Heart left ventricle (tissue), 16 donors: ENCODE measurements at regions not wholly inside any gene's neighbourhood (a gene's known extent, or its start where the extent isn't known, plus 50 kb on each side); places are given as distances from the start of the nearest gene placed in this dataset.

Experiments used
- ATAC-seq, 4 donors: fragments of 200-7000 bp; cut with Tn5 transposase; one replicate each; pipeline ENCODE4 v1.9.1; 2020 to 2022; ENCODE audit warnings: moderate library complexity in 4 of 4, mild to moderate bottlenecking in 3 of 4, moderate number of reproducible peaks in 1 of 4
- DNase-seq, 5 donors: peaks; one replicate each; pipeline ENCODE4 v3.0.0-alpha.2; 2020
- H3K27ac ChIP-seq, 12 donors: fragments of 200-600 bp; sonication (generic) in 4 of 12; one replicate each; pipeline versions ENCODE4 v1.5.0 to v1.8.0; 2016 to 2022; ENCODE audit warnings: mild to moderate bottlenecking in 2 of 12
- H3K27me3 ChIP-seq, 9 donors: fragments of 200-600 bp; sonication (generic) in 2 of 9; one replicate each; pipeline versions ENCODE4 v1.5.1 to v1.8.0; 2016 to 2022; ENCODE audit warnings: mild to moderate bottlenecking in 3 of 9
- H3K36me3 ChIP-seq, 9 donors: fragments of 200-600 bp; sonication (generic) in 2 of 9; one replicate each; pipeline versions ENCODE4 v1.5.0 to v1.8.0; 2018 to 2022; ENCODE audit warnings: mild to moderate bottlenecking in 2 of 9
- H3K4me1 ChIP-seq, 12 donors: fragments of 200-600 bp; sonication (generic) in 4 of 12; one replicate each; pipeline versions ENCODE4 v1.5.0 to v1.8.0; 2016 to 2022; ENCODE audit warnings: mild to moderate bottlenecking in 3 of 12
- H3K4me3 ChIP-seq, 12 donors: fragments of 200-600 bp; sonication (generic) in 4 of 12; one replicate each; pipeline versions ENCODE4 v1.5.0 to v1.8.0; 2017 to 2022; ENCODE audit warnings: mild to moderate bottlenecking in 9 of 12, moderate library complexity in 4 of 12
- H3K9me3 ChIP-seq, 12 donors: fragments of 200-600 bp; sonication (generic) in 4 of 12; one replicate each; pipeline versions ENCODE4 v1.5.0 to v1.8.0; 2016 to 2022; ENCODE audit warnings: mild to moderate bottlenecking in 1 of 12
- POLR2A ChIP-seq, 2 donors: fragments of 450-650 bp; IDR thresholded peaks; one replicate each; pipeline ENCODE4 v1.6.1; 2017; ENCODE audit warnings: antibody characterized with exemption in 2 of 2, mild to moderate bottlenecking in 2 of 2, moderate library complexity in 2 of 2
- WGBS, 4 donors: extraction: QIAGEN DNeasy Blood & Tissue Kit in 2 of 4; methylation state at CpG; one replicate each; pipeline versions ENCODE4 v1.1.5 to v1.1.7; 2013 to 2018; 5-methylcytosine and 5-hydroxymethylcytosine counted together
- intact Hi-C, 10 donors: fragments of 100-400 bp; cut with DNase I; formaldehyde crosslinking; loops; one replicate each; pipeline versions ENCODE4 v1.11.1 to v1.14.2; 2022
- TF ChIP-seq, protein P1 (sequence below), 12 donors: fragments of 200-600 bp; sonication (generic) in 4 of 12; IDR thresholded peaks; one replicate each; pipeline versions ENCODE4 v1.5.0 to v1.8.0; 2018 to 2022; ENCODE audit warnings: antibody characterized with exemption in 12 of 12, mild to moderate bottlenecking in 5 of 12
- donor health status: ischemic (EF 13 %, LVEDD 7.1; RV severe dilation, severe dysfunction).
- donor health status: healthy with polysubstance abuse.
- donor health status: DM: no; HTN: yes; CAD: no.
- donor health status: DM: no; HTN: no; CAD: no.
- donor health status: ischemic (EF 25% LVEDD 6.9; RV normal size, moderate dysfunction).
- donor health status: ischemic (EF 25% LVEDD 5.7; RV mildly dilated, moderate dysfunction).
- donor health status: healthy.
- donor health status: DM: yes; HTN: yes; CAD: no.
- donor health status: ischemic (EF 35%, LVEDD 5.7; RV mildly dilated, moderate dysfunction).
- donor health status: nonischemic (EF 11% LVEDD 7.7; RV severe dilation, severe dysfunction).
- donor health status: DM: yes; HTN: yes; CAD: no.
- donor health status: PGD.
- donor health status: ischemic (EF 29% LVEDD 5.4; RV normal size, mild dysfunction).
- donor health status: nonischemic (EF 23%, LVEDD 6.1; RV moderate dilation, normal function).

DNA sequence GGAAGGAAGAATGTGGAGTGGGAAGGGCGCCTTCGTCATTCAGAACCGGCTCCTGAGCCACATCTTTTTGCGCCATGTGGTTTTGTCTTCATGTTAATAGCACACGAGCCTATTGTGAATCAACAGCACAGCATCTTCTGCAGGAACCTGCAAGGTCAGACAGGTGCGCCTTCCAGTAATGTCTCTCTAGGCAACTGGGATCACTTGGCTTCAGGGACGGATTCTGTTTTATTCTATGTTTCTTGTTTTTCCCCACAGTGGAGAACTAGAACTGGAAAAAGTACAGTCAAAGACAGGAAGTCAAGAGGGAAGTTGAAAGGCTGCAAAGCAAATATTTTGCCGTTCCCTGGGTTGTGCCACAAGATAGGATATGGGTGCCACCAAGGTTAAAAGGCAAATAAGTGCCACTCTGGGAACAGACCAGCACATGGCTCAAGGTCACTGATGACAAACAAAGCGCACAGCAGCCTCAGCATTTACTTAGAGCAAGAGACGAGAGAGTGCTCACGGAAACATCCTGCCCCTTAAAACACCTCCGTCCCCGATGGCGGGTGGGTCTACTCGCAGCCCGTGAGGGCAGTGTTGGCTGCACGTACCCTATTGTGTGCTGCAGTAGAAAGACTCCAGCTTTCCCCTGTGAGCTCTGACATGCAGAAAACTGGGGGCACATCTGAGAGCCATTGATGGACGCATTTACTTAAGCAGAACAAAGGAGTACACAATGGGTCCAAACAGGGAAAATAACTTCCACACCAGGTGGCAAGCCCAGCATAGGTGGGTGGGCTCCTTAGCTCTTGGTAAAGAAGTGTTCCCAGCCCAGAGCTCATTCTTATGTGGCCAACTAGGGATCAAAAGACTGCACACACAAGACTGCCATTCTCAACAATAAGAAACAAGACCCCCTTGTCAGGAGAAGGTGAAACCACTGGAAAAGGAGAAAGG, 107.2 kb upstream of the PARD3B start:
- Histone ChIP-seq H3K4me3 (no peak overlapping the region), H3K9me3 (peaks cover 0 to 8% (median 0%) of the 10 kb centered on the region in 12 donors), H3K36me3 (no peaks in the 10 kb centered on the region), H3K27ac (no peak overlapping the region), H3K4me1 (no peaks in the 10 kb centered on the region), H3K27me3 (no peaks in the 10 kb centered on the region)
- no peak for DNase-seq
- WGBS, 4 donors: 81 to 87% (median 84%) methylated on average over 18 of the region's 18 CpGs
- ATAC-seq: no peak
- TF ChIP-seq POLR2A (IDR thresholded peaks at IDR 0.05): no peak
- TF ChIP-seq, protein P1, sequence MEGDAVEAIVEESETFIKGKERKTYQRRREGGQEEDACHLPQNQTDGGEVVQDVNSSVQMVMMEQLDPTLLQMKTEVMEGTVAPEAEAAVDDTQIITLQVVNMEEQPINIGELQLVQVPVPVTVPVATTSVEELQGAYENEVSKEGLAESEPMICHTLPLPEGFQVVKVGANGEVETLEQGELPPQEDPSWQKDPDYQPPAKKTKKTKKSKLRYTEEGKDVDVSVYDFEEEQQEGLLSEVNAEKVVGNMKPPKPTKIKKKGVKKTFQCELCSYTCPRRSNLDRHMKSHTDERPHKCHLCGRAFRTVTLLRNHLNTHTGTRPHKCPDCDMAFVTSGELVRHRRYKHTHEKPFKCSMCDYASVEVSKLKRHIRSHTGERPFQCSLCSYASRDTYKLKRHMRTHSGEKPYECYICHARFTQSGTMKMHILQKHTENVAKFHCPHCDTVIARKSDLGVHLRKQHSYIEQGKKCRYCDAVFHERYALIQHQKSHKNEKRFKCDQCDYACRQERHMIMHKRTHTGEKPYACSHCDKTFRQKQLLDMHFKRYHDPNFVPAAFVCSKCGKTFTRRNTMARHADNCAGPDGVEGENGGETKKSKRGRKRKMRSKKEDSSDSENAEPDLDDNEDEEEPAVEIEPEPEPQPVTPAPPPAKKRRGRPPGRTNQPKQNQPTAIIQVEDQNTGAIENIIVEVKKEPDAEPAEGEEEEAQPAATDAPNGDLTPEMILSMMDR (IDR thresholded peaks at IDR 0.05): no peak
- intact Hi-C loops: no loop called here

DNA sequence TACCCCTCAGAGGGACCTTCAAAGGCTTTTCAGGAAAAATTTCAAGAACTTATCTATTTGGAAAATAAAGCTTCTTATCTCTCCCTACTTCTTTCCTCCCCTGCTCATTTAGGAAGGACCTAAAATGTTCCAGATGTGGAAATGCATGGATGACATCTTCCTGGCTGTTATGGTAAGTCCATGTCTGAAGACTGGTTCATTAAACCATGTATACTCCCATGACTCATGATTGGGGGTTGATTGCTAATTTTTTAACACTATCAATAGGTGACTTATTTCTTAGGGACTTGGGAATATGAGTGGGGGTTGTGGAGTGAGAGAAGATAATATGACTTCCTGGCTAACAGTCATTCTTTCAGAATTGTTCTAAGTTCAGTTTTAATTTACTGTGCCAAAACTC, 104.0 kb upstream of the PARD3B start:
- H3K4me1 ChIP-seq: no peaks in the 10 kb centered on the region
- no peak for TF ChIP-seq POLR2A (IDR thresholded peaks at IDR 0.05)
- TF ChIP-seq, protein P1 (IDR thresholded peaks at IDR 0.05): no peak
- ATAC-seq (no peak), DNase-seq (no peak)
- H3K27ac ChIP-seq: no peak overlapping the region
- intact Hi-C loops: no loop called here
- H3K4me3 ChIP-seq: no peak overlapping the region
- H3K27me3 ChIP-seq: no peaks in the 10 kb centered on the region
- peaks cover 0 to 17% (median 2%) of the 10 kb centered on the region in 12 donors for H3K9me3 ChIP-seq
- no peaks in the 10 kb centered on the region for H3K36me3 ChIP-seq

DNA sequence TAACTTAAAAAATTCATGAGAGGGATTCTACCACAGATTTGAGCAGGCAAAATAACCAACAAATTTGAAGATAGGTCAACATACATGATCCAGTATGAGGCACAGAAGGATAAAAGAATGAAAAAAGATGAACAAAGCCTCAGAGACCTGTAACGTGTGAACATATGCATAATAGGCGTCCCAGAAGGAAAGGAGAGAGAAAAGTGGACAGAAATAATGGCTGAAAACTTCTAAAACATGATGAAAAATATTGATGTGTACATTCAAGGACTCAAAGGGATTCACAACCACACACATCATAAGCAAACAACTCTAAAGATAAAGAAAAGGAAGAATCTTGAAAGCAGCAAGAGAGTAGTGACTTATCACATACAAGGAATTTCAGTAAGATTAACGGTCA, 100.1 kb upstream of the PARD3B start:
- intact Hi-C loops: no loop called here
- Histone ChIP-seq H3K27me3 (no peaks in the 10 kb centered on the region), H3K27ac (no peak overlapping the region), H3K4me1 (no peaks in the 10 kb centered on the region), H3K9me3 (peaks cover 0 to 19% (median 2%) of the 10 kb centered on the region in 12 donors), H3K36me3 (no peaks in the 10 kb centered on the region), H3K4me3 (no peak overlapping the region)
- no peak for ATAC-seq
- DNase-seq: no peak
- TF ChIP-seq, protein P1 (IDR thresholded peaks at IDR 0.05): no peak
- no peak for TF ChIP-seq POLR2A (IDR thresholded peaks at IDR 0.05)
- WGBS, 4 donors: 88 to 92% (median 90%) methylated on average over 3 of the region's 3 CpGs

DNA sequence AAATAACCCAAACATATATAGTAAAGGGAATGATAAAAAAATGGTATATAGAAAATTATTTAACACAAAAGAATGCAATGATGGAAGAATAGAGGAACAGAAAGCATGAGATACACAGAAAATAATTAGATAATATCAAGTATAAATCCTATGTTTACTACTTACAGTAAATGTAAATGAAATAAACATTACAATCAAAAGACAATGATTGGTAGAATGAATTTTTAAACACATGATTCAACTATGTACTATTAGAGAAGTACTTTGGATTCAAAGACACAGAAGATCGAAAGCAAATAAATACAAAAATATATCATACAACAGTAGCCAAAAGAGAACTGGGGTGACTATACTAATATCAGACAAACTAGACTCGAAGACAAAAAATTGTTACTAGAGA, 97.6 kb upstream of the PARD3B start:
- Histone ChIP-seq H3K27ac (no peak overlapping the region), H3K4me1 (peaks cover 0 to 11% (median 5%) of the 10 kb centered on the region in 12 donors), H3K4me3 (no peak overlapping the region), H3K9me3 (peaks cover 0 to 16% (median 2%) of the 10 kb centered on the region in 12 donors), H3K27me3 (no peaks in the 10 kb centered on the region), H3K36me3 (no peaks in the 10 kb centered on the region)
- DNase-seq: no peak
- ATAC-seq: no peak
- intact Hi-C loops: no loop called here
- TF ChIP-seq, protein P1 (IDR thresholded peaks at IDR 0.05): no peak
- TF ChIP-seq POLR2A (IDR thresholded peaks at IDR 0.05): no peak
- 92 to 94% (median 94%) methylated on average over 2 of the region's 2 CpGs for WGBS, 4 donors
